AG04449 (cell line): ENCODE measurements at regions not wholly inside any gene's neighbourhood (a gene's known extent, or its start where the extent isn't known, plus 50 kb on each side); places are given as distances from the start of the nearest gene placed in this dataset.

Experiments
- CTCF ChIA-PET: fragments of 350-600 bp; formaldehyde crosslinking; extraction: SDS; loops from one replicate; lab custom pipeline; 2021; ENCODE audit warnings: antibody characterized with exemption; lab: Yijun Ruan, JAX
- POLR2A ChIA-PET: fragments of 400-600, 350-600 bp; formaldehyde crosslinking; extraction: SDS; loops from one replicate; lab custom pipeline; 2020; ENCODE audit warnings: antibody characterized with exemption, inconsistent platforms; lab: Yijun Ruan, JAX
- DNase-seq: peaks from one replicate; pipeline ENCODE4 v3.0.0-alpha.2; 2010; ENCODE audit warnings: low read depth, low spot score
- H3K4me3 ChIP-seq: 2 replicates; pipeline ENCODE4 v1.5.1; 2011; ENCODE audit warnings: low read depth, mild to moderate bottlenecking, control low read depth, low read length
- CTCF ChIP-seq: IDR thresholded peaks from one replicate; pipeline ENCODE4 v1.5.1; 2011; ENCODE audit warnings: mild to moderate bottlenecking, moderate library complexity, low read length, control low read depth, inconsistent platforms; ENCODE audit not compliant: insufficient read depth; ENCODE audit errors: missing control alignments

- TF ChIP-seq CTCF: no peak
- no peak overlapping the region for H3K4me3 ChIP-seq
- POLR2A ChIA-PET: no interaction called here
- no peak for DNase-seq
- CTCF ChIA-PET: no interaction called here
These were observed 102.8 kb upstream of the CCL1 start for GRCh38 chr17:34465789-34466188.

- CTCF ChIA-PET: no interaction called here
- POLR2A ChIA-PET: no interaction called here
These were observed 101.8 kb upstream of the CCL1 start for GRCh38 chr17:34464812-34465211.

GRCh38 chr17:34458266-34458665, 95.2 kb upstream of the CCL1 start:
- CTCF ChIA-PET: no interaction called here
- DNase-seq: no peak

More at GRCh38 chr17:34464812-34465211, 101.8 kb upstream of the CCL1 start:
- DNase-seq: no peak
- no peak for TF ChIP-seq CTCF
- no peak overlapping the region for H3K4me3 ChIP-seq

GRCh38 chr17:34456121-34456520, 93.1 kb upstream of the CCL1 start:
- H3K4me3 ChIP-seq: no peak overlapping the region
- TF ChIP-seq CTCF: no peak
- no peak for DNase-seq
- POLR2A ChIA-PET: no interaction called here
- CTCF ChIA-PET: no interaction called here

More at GRCh38 chr17:34458266-34458665, 95.2 kb upstream of the CCL1 start:
- POLR2A ChIA-PET: no interaction called here
- TF ChIP-seq CTCF: no peak
- no peak overlapping the region for H3K4me3 ChIP-seq

GRCh38 chr17:34452769-34453168, 89.7 kb upstream of the CCL1 start:
- no peak overlapping the region for H3K4me3 ChIP-seq
- CTCF ChIA-PET: interaction anchor here (1.6 kb wide), 1 partner anchor 31 kb away, joined by 5 read pairs; no protein-coding TSS in a partner anchor
- POLR2A ChIA-PET: no interaction called here
- no peak for DNase-seq
- no peak for TF ChIP-seq CTCF

- CTCF ChIA-PET: no interaction called here
- no peak for DNase-seq
- no peak overlapping the region for H3K4me3 ChIP-seq
- TF ChIP-seq CTCF: no peak
- POLR2A ChIA-PET: no interaction called here
These were observed 88.3 kb upstream of the CCL1 start for GRCh38 chr17:34451313-34451712.
